Keratinocyte (primary cell): ENCODE measurements at regions not wholly inside any gene's neighbourhood (a gene's known extent, or its start where the extent isn't known, plus 50 kb on each side); places are given as distances from the start of the nearest gene placed in this dataset.

Experiments used
- DNase-seq: peaks from one replicate; pipeline ENCODE4 v3.0.0-alpha.2; 2011; ENCODE audit warnings: low read depth, missing footprints, low spot score
- FAIRE-seq: peaks from 2 replicates; lab custom pipeline; 2011; peaks lifted over from hg19 to GRCh38; lab: Jason Lieb, UNC
- H2AFZ ChIP-seq: 2 replicates; pipeline ENCODE4 v1.6.0; 2012; ENCODE audit warnings: low read length, control low read depth, inconsistent platforms; ENCODE audit not compliant: control insufficient read depth
- H3K27ac ChIP-seq: 2 replicates; pipeline ENCODE4 v1.5.1; 2011; ENCODE audit warnings: low read length; ENCODE audit not compliant: control insufficient read depth, insufficient read depth
- H3K27me3 ChIP-seq: 3 replicates; pipeline ENCODE4 v1.6.0; 2011; ENCODE audit warnings: low read length; ENCODE audit not compliant: control insufficient read depth, insufficient read depth; ENCODE audit errors: extremely low read depth
- H3K36me3 ChIP-seq, 2 experiments: 2 replicates in 1 of 2; 3 replicates in 1 of 2; pipeline ENCODE4 v1.5.1; 2011; ENCODE audit warnings: low read length in 2 of 2, mild to moderate bottlenecking in 1 of 2; ENCODE audit not compliant: control insufficient read depth in 2 of 2, insufficient read depth in 2 of 2; ENCODE audit errors: extremely low read depth in 1 of 2
- H3K4me1 ChIP-seq: 3 replicates; pipeline ENCODE4 v1.5.1; 2011; ENCODE audit warnings: low read length; ENCODE audit not compliant: control insufficient read depth, insufficient read depth; ENCODE audit errors: extremely low read depth
- H3K4me2 ChIP-seq: 3 replicates; pipeline ENCODE4 v1.6.0; 2011; ENCODE audit warnings: low read depth, low read length; ENCODE audit not compliant: control insufficient read depth, insufficient read depth; ENCODE audit errors: extremely low read depth
- H3K4me3 ChIP-seq, 3 experiments: fragments of 200-600 bp in 1 of 3; sonication (generic) in 1 of 3; 2 replicates in 2 of 3; 3 replicates in 1 of 3; pipeline ENCODE4 v1.5.1; 2011 to 2016; ENCODE audit warnings: low read length in 3 of 3, mild to moderate bottlenecking in 3 of 3, control low read depth in 2 of 3, inconsistent platforms in 1 of 3, low read depth in 1 of 3, mixed read lengths in 1 of 3, mixed run types in 1 of 3, moderate library complexity in 1 of 3; ENCODE audit not compliant: control insufficient read depth in 2 of 3, insufficient read depth in 2 of 3; ENCODE audit errors: extremely low read depth in 1 of 3
- H3K79me2 ChIP-seq: 2 replicates; pipeline ENCODE4 v1.6.0; 2012; ENCODE audit warnings: low read length; ENCODE audit not compliant: control insufficient read depth, insufficient read depth
- H3K9ac ChIP-seq: 3 replicates; pipeline ENCODE4 v1.6.0; 2011; ENCODE audit warnings: low read length; ENCODE audit not compliant: control insufficient read depth, insufficient read depth; ENCODE audit errors: extremely low read depth
- H3K9me1 ChIP-seq: 3 replicates; pipeline ENCODE4 v1.6.0; 2011; ENCODE audit warnings: low read length; ENCODE audit not compliant: control insufficient read depth, insufficient read depth; ENCODE audit errors: extremely low read depth
- H3K9me3 ChIP-seq: 2 replicates; pipeline ENCODE4 v1.5.1; 2012; ENCODE audit warnings: low read depth, low read length; ENCODE audit not compliant: control insufficient read depth
- H4K20me1 ChIP-seq: 3 replicates; pipeline ENCODE4 v1.6.0; 2011; ENCODE audit warnings: low read length; ENCODE audit not compliant: control insufficient read depth, insufficient read depth; ENCODE audit errors: extremely low read depth
- EZH2 ChIP-seq: IDR thresholded peaks from one replicate; pipeline ENCODE4 v1.6.1; 2012; ENCODE audit warnings: inconsistent platforms, mild to moderate bottlenecking, low read length, moderate library complexity
- dilution Hi-C: fragments of 300-500 bp; cut with MboI; formaldehyde crosslinking; loops from one replicate; pipeline ENCODE4 v1.7.0; 2020; ENCODE audit warnings: low sequenced_read_pairs; ENCODE audit not compliant: extremely low pct_ligation_motif_present
- TF ChIP-seq, protein P1 (sequence below), 3 experiments: IDR thresholded peaks in 1 of 3; conservative IDR thresholded peaks in 1 of 3; optimal IDR thresholded peaks in 1 of 3; 2 replicates in 2 of 3; 3 replicates in 1 of 3; pipeline versions ENCODE3 to v1.5.1; 2011; ENCODE audit warnings: low read length in 3 of 3, mild to moderate bottlenecking in 3 of 3, moderate library complexity in 2 of 3, control low read depth in 1 of 3, inconsistent platforms in 1 of 3; ENCODE audit not compliant: insufficient read depth in 2 of 3; ENCODE audit errors: extremely low read depth in 1 of 3

DNA sequence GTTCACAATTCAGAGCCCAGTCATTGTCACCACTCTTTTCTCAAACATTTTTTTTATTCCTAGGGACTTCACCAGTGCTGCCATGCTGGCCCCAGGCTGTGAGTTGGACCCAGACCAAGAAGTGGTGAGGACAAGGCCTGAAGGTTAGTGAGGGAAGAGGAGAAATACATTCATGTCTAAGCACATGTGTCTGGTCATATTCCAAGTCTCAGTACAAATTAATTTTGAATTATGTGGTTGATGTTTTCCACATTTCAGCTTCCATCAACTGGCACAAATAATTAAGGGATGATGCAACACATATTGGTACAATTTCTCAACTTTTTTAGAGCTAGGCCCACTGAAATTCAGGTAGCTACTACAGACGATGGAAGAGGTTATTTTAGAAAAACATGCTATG, 106.6 kb upstream of the UPP2 start:
- dilution Hi-C loops = no loop called here
- TF ChIP-seq, protein P1, sequence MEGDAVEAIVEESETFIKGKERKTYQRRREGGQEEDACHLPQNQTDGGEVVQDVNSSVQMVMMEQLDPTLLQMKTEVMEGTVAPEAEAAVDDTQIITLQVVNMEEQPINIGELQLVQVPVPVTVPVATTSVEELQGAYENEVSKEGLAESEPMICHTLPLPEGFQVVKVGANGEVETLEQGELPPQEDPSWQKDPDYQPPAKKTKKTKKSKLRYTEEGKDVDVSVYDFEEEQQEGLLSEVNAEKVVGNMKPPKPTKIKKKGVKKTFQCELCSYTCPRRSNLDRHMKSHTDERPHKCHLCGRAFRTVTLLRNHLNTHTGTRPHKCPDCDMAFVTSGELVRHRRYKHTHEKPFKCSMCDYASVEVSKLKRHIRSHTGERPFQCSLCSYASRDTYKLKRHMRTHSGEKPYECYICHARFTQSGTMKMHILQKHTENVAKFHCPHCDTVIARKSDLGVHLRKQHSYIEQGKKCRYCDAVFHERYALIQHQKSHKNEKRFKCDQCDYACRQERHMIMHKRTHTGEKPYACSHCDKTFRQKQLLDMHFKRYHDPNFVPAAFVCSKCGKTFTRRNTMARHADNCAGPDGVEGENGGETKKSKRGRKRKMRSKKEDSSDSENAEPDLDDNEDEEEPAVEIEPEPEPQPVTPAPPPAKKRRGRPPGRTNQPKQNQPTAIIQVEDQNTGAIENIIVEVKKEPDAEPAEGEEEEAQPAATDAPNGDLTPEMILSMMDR (optimal IDR thresholded peaks at IDR 0.05 in 1 of 3, IDR thresholded peaks at IDR 0.05 in 1 of 3, conservative IDR thresholded peaks at IDR 0.05 in 1 of 3; ENCODE audit: extremely low read depth in 1 of 3, insufficient read depth in 2 of 3, low read length in 3 of 3) = no peak
- TF ChIP-seq EZH2 = no peak
- Histone ChIP-seq H3K27me3 (no peaks in the 10 kb centered on the region), H3K4me3 (no peak overlapping the region), H3K36me3 (no peaks in the 10 kb centered on the region), H4K20me1 (no peaks in the 10 kb centered on the region), H3K27ac (no peak overlapping the region), H3K9ac (no peak overlapping the region), H3K4me2 (no peak overlapping the region), H2AFZ (no peak overlapping the region), H3K9me1 (no peaks in the 10 kb centered on the region), H3K79me2 (no peaks in the 10 kb centered on the region), H3K4me1 (no peaks in the 10 kb centered on the region), H3K9me3 (no peaks in the 10 kb centered on the region)
- DNase-seq (no peak), FAIRE-seq (no peak)

DNA sequence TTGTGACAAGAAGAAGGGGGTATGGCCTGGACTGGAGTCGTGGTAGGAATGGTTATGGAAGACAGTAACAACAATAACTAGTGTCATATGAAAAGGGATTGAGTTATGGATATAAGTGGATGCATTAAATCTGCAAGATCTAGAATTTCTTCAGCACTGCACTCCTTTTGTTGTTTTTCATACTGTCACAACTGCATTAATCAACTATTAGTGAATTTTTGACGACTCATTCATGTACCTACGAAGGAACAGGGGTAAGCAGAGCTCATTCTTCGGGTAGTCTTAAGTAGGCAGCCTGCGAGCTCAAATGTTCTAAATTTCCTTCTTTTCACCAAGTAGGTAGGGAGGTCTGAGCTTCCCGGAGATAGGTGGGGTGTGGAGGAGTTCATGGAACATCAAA, 109.7 kb upstream of the UPP2 start:
- DNase-seq = no peak
- Histone ChIP-seq H3K4me3 (no peak overlapping the region), H3K4me2 (no peak overlapping the region), H3K36me3 (no peaks in the 10 kb centered on the region), H3K4me1 (no peaks in the 10 kb centered on the region), H3K79me2 (no peaks in the 10 kb centered on the region), H3K27me3 (no peaks in the 10 kb centered on the region), H3K9me1 (no peaks in the 10 kb centered on the region), H3K9ac (no peak overlapping the region), H3K9me3 (no peaks in the 10 kb centered on the region), H4K20me1 (no peaks in the 10 kb centered on the region), H3K27ac (no peak overlapping the region), H2AFZ (no peak overlapping the region)
- dilution Hi-C loops = no loop called here
- TF ChIP-seq, protein P1 (optimal IDR thresholded peaks at IDR 0.05 in 1 of 3, IDR thresholded peaks at IDR 0.05 in 1 of 3, conservative IDR thresholded peaks at IDR 0.05 in 1 of 3; ENCODE audit: extremely low read depth in 1 of 3, insufficient read depth in 2 of 3, low read length in 3 of 3) = no peak
- TF ChIP-seq EZH2 = no peak
- no peak for FAIRE-seq
